ENCODE measurements at regions not wholly inside any gene's neighbourhood (a gene's known extent, or its start where the extent isn't known, plus 50 kb on each side); places are given as distances from the start of the nearest gene placed in this dataset.

DNA sequence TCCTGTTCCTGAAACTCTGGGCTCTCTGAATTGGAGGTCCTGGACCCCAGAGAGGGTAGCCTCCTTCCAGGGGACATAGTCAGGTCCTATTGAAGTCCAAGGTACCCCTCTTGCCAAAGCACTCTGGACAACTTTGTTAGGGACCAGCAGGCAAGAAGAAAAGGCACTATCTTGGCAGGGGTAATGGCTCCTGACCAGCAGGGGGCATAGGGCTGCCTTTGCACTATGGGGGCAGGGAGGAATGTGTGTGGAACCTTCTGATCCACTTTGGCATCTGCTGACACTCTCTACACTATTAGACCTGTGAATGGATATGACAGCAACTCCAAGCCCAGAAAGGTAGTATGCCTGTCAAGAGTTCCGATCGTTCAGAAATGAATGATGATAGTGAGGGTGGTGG lies 179.0 kb upstream of the CD180 start:
- FAIRE-seq (no peak), DNase-seq (ENCODE audit: insufficient read length) (no peak)
- TF ChIP-seq POLR2A (IDR thresholded peaks at IDR 0.05; ENCODE audit: low read depth, low read length) (no peak), TAF1 (IDR thresholded peaks at IDR 0.05; ENCODE audit: borderline replicate concordance, low read depth, low read length) (no peak), POLR2AphosphoS5 (IDR thresholded peaks at IDR 0.05; ENCODE audit: low read depth, low read length) (no peak)

DNA sequence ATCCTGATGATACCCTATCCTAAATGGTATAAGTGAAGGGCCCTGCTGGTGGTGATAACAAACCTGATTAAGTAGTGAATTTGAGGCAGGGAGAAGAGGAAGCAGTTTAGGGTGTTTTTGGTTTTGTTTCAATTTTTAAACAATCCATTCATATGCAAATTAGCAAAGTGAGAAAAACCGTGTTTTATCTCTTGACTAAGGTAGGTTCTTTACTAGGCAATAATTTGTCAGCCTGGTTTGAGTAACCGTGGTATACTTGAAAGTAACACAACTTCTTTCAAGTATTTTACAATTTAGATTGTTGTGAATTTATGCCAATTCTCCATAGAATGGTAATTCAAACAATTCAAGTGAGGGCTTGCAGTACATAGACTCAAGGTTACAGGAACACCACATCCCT lies 177.8 kb upstream of the CD180 start:
- TF ChIP-seq TAF1 (IDR thresholded peaks at IDR 0.05; ENCODE audit: borderline replicate concordance, low read depth, low read length) (no peak), POLR2A (IDR thresholded peaks at IDR 0.05; ENCODE audit: low read depth, low read length) (no peak), POLR2AphosphoS5 (IDR thresholded peaks at IDR 0.05; ENCODE audit: low read depth, low read length) (no peak)
- DNase-seq (ENCODE audit: insufficient read length) (no peak), FAIRE-seq (no peak)

GRCh38 chr5:67373518-67373917 lies 176.9 kb upstream of the CD180 start:
- TF ChIP-seq POLR2AphosphoS5 (IDR thresholded peaks at IDR 0.05; ENCODE audit: low read depth, low read length) (no peak), POLR2A (IDR thresholded peaks at IDR 0.05; ENCODE audit: low read depth, low read length) (no peak), TAF1 (IDR thresholded peaks at IDR 0.05; ENCODE audit: borderline replicate concordance, low read depth, low read length) (no peak)
- FAIRE-seq = no peak
- no peak for DNase-seq (ENCODE audit: insufficient read length)

DNA sequence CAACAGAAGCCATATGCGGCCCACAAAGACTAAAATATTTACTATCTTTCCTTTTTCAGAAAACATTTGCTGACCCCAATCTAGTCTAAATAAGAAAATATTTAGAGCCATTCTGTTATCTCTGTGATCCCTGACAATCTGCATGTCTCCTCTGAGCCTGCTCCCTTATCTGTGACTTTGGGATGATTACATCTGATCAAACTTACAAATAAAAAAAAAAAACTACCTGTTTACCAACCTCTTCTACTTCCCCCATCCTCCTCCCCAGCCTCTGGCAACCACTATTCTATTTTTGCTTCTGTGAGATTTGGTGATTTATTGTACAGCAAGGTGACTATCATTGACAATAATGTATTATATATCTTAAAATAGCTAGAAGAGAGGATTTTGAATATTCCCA lies 176.3 kb upstream of the CD180 start:
- no peak for FAIRE-seq
- TF ChIP-seq TAF1 (IDR thresholded peaks at IDR 0.05; ENCODE audit: borderline replicate concordance, low read depth, low read length) = no peak
- no peak for TF ChIP-seq POLR2A (IDR thresholded peaks at IDR 0.05; ENCODE audit: low read depth, low read length)
- no peak for TF ChIP-seq POLR2AphosphoS5 (IDR thresholded peaks at IDR 0.05; ENCODE audit: low read depth, low read length)
- DNase-seq (ENCODE audit: insufficient read length) = no peak

DNA sequence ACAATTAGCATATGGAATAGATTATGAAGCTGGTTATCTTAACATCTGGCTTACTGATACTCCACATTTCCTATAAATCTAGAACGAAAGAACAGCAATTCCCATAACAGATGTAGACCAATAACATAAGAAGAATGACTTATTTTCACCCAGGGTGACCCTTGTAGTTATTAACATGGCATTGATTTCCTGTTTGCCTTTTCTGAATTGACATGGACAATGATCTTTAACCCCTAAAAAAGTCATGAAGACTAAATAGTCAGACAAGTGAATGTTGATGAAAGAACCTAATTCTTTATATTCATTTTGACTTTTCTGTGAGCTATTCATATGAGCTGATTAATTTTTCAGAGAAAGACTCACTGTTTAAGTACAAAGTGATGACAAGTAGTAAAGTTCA lies 175.3 kb upstream of the CD180 start:
- FAIRE-seq (no peak), DNase-seq (ENCODE audit: insufficient read length) (no peak)
- no peak for TF ChIP-seq POLR2A (IDR thresholded peaks at IDR 0.05; ENCODE audit: low read depth, low read length)
- TF ChIP-seq POLR2AphosphoS5 (IDR thresholded peaks at IDR 0.05; ENCODE audit: low read depth, low read length) = no peak
- TF ChIP-seq TAF1 (IDR thresholded peaks at IDR 0.05; ENCODE audit: borderline replicate concordance, low read depth, low read length) = no peak

DNA sequence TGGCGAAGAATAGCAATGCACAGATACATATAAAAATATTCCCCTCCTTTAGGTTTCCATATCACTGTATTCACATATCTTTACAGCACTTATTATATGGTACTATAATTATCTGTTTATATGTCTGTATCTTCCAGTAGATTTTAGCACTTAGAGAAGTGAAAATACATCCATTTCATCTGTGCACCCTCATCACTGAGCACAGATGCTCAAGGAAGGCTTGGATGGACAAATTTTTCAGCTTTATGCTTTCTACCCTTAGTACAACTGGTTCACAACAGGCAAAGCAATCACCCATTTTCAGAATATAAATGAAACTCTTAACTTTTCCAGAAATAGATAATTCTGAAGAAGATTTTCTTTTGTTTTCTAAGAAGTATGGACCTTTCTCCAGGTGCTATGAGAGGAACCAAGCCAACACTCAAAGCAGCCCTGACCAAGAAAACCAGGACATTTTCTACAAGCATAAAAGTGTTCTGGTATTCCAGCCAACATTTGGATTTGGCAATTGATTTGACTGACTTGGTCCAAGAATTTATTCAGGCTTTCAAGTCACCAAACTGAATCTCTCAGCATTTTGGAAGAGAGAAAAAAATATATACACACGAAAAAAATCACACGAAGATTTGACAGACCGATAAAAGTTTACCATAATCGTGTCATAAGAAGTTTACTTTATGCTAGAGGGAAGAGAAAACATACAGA lies 170.2 kb upstream of the CD180 start:
- FAIRE-seq (no peak), DNase-seq (ENCODE audit: insufficient read length) (no peak)
- TF ChIP-seq POLR2A (IDR thresholded peaks at IDR 0.05; ENCODE audit: low read depth, low read length) (no peak), TAF1 (IDR thresholded peaks at IDR 0.05; ENCODE audit: borderline replicate concordance, low read depth, low read length) (no peak), POLR2AphosphoS5 (IDR thresholded peaks at IDR 0.05; ENCODE audit: low read depth, low read length) (no peak)

GRCh38 chr5:67366276-67366675 lies 169.7 kb upstream of the CD180 start:
- FAIRE-seq (no peak), DNase-seq (ENCODE audit: insufficient read length) (no peak)
- TF ChIP-seq POLR2A (IDR thresholded peaks at IDR 0.05; ENCODE audit: low read depth, low read length) (no peak), POLR2AphosphoS5 (IDR thresholded peaks at IDR 0.05; ENCODE audit: low read depth, low read length) (no peak), TAF1 (IDR thresholded peaks at IDR 0.05; ENCODE audit: borderline replicate concordance, low read depth, low read length) (no peak)

GRCh38 chr5:67364381-67364970 lies 167.9 kb upstream of the CD180 start:
- DNase-seq (ENCODE audit: insufficient read length) = no peak
- no peak for FAIRE-seq
- TF ChIP-seq TAF1 (IDR thresholded peaks at IDR 0.05; ENCODE audit: borderline replicate concordance, low read depth, low read length) (no peak), POLR2A (IDR thresholded peaks at IDR 0.05; ENCODE audit: low read depth, low read length) (no peak), POLR2AphosphoS5 (IDR thresholded peaks at IDR 0.05; ENCODE audit: low read depth, low read length) (no peak)

GRCh38 chr5:67363963-67364362 lies 167.4 kb upstream of the CD180 start:
- FAIRE-seq (no peak), DNase-seq (ENCODE audit: insufficient read length) (no peak)
- TF ChIP-seq POLR2A (IDR thresholded peaks at IDR 0.05; ENCODE audit: low read depth, low read length) (no peak), TAF1 (IDR thresholded peaks at IDR 0.05; ENCODE audit: borderline replicate concordance, low read depth, low read length) (no peak), POLR2AphosphoS5 (IDR thresholded peaks at IDR 0.05; ENCODE audit: low read depth, low read length) (no peak)

- DNase-seq (ENCODE audit: insufficient read length) (no peak), FAIRE-seq (no peak)
- TF ChIP-seq TAF1 (IDR thresholded peaks at IDR 0.05; ENCODE audit: borderline replicate concordance, low read depth, low read length) (no peak), POLR2AphosphoS5 (IDR thresholded peaks at IDR 0.05; ENCODE audit: low read depth, low read length) (no peak), POLR2A (IDR thresholded peaks at IDR 0.05; ENCODE audit: low read depth, low read length) (no peak)
Measured at GRCh38 chr5:67363180-67363709, 166.6 kb upstream of the CD180 start.

GRCh38 chr5:67361932-67362729 lies 165.5 kb upstream of the CD180 start:
- no peak for DNase-seq (ENCODE audit: insufficient read length)
- no peak for TF ChIP-seq POLR2A (IDR thresholded peaks at IDR 0.05; ENCODE audit: low read depth, low read length)
- no peak for TF ChIP-seq TAF1 (IDR thresholded peaks at IDR 0.05; ENCODE audit: borderline replicate concordance, low read depth, low read length)
- TF ChIP-seq POLR2AphosphoS5 (IDR thresholded peaks at IDR 0.05; ENCODE audit: low read depth, low read length) = no peak
- no peak for FAIRE-seq
